HEK293 (cell line): ENCODE measurements at regions not wholly inside any gene's neighbourhood (a gene's known extent, or its start where the extent isn't known, plus 50 kb on each side); places are given as distances from the start of the nearest gene placed in this dataset.

Experiments used
- CTCF ChIP-seq: fragments of 450-650 bp; formaldehyde crosslinking; IDR thresholded peaks from 2 replicates; pipeline ENCODE4 v1.5.1; 2016; ENCODE audit warnings: missing biosample characterization, missing genetic modification characterization
- ZBTB7A ChIP-seq: fragments of 450-650 bp; formaldehyde crosslinking; IDR thresholded peaks from 2 replicates; pipeline ENCODE4 v1.5.1; 2016; ENCODE audit warnings: low read depth, missing biosample characterization, missing genetic modification characterization
- ZNF366 ChIP-seq: fragments of 450-650 bp; formaldehyde crosslinking; conservative IDR thresholded peaks from 2 replicates; pipeline ENCODE4 v1.5.1; 2016; ENCODE audit warnings: missing biosample characterization, missing genetic modification characterization
- ZNF707 ChIP-seq: fragments of 450-650 bp; formaldehyde crosslinking; IDR thresholded peaks from 2 replicates; pipeline ENCODE4 v1.5.1; 2016; ENCODE audit warnings: missing biosample characterization, missing genetic modification characterization
- TF ChIP-seq, protein P1 (sequence below): fragments of 450-650 bp; formaldehyde crosslinking; IDR thresholded peaks from 2 replicates; pipeline ENCODE4 v1.5.1; 2016; ENCODE audit warnings: missing biosample characterization, missing genetic modification characterization

GRCh38 chr16:59696495-59696894 is 962.4 kb upstream of the GOT2 start:
- no peak for TF ChIP-seq CTCF (tag by site-specific recombination)
- no peak for TF ChIP-seq ZNF366
- no peak for TF ChIP-seq ZNF707 (tag by site-specific recombination)
- TF ChIP-seq, protein P1, sequence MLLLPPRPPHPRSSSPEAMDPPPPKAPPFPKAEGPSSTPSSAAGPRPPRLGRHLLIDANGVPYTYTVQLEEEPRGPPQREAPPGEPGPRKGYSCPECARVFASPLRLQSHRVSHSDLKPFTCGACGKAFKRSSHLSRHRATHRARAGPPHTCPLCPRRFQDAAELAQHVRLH (tag by site-specific recombination) = no peak
- TF ChIP-seq ZBTB7A (tag by site-specific recombination) = no peak
